Testis (tissue), 2 donors: ENCODE measurements at regions not wholly inside any gene's neighbourhood (a gene's known extent, or its start where the extent isn't known, plus 50 kb on each side); places are given as distances from the start of the nearest gene placed in this dataset.

Experiments used
- CTCF ChIP-seq, 3 experiments: fragments of 450-650 bp in 2 of 3; fragments of 200-600 bp in 1 of 3; sonication (generic) in 1 of 3; IDR thresholded peaks; one replicate each; pipeline ENCODE4 v1.5.1; 2016 to 2019; ENCODE audit warnings: antibody characterized with exemption in 3 of 3, mild to moderate bottlenecking in 2 of 3, moderate library complexity in 1 of 3
- POLR2A ChIP-seq: fragments of 450-650 bp; IDR thresholded peaks from one replicate; pipeline ENCODE4 v1.6.1; 2017; ENCODE audit warnings: antibody characterized with exemption, mild to moderate bottlenecking, moderate library complexity

- TF ChIP-seq POLR2A (no peak), CTCF (IDR thresholded peaks at IDR 0.05) (no peak)
Measured at GRCh38 chr18:35841283-35841682, 131.2 kb upstream of the RMP24 start.
